Left hindlimb (tissue), 1 donor: ENCODE measurements at regions not wholly inside any gene's neighbourhood (a gene's known extent, or its start where the extent isn't known, plus 50 kb on each side); places are given as distances from the start of the nearest gene placed in this dataset.

Experiments
- DNase-seq: peaks from one replicate; pipeline ENCODE4 v3.0.0-alpha.2; 2018

GRCh38 chr3:30225021-30225420 is 381.4 kb upstream of the TGFBR2 start:
- no peak for DNase-seq

DNA sequence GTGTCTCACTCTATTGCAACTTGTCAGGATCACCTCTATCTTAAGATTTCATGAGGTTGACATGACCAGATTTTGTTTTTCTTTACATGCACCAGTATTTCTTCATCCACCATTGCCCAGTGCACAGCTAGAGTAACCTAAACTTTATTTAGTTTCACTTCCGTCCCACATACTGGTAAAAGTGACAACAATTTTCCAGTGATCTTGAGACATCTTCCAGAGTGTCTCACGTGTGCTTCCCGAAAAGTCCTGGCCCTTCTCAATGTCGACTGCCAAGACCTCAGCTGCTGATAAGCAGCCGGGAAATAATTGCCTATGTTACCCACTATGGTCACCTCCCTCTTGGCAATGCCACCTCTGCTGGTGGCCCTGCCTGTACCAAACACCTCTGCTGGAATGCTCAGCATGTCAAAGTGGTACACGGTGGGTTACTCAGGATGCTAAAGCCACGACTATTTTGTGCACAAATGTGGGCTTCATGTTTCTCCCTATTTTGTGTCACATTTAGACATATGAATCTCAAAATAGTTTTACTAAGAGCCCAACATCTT is 379.7 kb upstream of the TGFBR2 start:
- no peak for DNase-seq

GRCh38 chr3:30227571-30228301 is 378.7 kb upstream of the TGFBR2 start:
- DNase-seq, result no peak

- no peak for DNase-seq
Measured at GRCh38 chr3:30228302-30228631, 378.1 kb upstream of the TGFBR2 start.

GRCh38 chr3:30231277-30232141 is 374.9 kb upstream of the TGFBR2 start:
- DNase-seq, result no peak

GRCh38 chr3:30232142-30232541 is 374.3 kb upstream of the TGFBR2 start:
- no peak for DNase-seq

DNA sequence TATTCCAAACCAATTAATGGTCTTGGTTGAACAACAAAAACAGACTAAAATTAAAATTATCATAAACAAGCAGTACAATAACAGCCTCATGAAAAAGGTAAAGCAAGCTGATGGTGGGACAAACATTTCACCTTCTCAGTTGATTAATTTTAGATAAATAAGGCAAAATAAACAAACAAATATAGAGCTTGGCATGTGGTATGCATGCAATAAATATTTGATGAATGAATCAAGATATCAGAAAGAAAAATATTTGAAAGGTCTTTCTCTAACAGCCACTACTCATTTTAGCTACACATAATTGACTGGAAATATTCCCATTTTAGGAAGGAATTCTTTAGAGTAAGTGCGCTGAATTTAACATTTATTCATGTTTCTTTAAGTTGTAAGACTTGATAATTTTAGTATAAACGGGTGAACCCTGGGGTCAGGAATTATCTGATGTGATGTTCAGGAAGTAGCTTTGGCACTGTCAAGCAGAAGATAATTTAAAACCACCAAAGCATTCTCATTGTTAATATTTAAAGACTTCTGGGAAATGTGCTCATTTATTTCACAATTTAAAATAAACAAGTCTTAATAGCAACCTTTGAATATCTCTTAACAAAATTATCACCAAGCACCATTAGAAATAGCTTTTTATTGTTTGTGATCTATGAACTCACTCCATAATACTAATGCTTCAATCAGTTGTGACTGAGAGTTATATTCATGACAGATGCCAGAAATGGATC is 372.3 kb upstream of the TGFBR2 start:
- DNase-seq, result no peak

DNA sequence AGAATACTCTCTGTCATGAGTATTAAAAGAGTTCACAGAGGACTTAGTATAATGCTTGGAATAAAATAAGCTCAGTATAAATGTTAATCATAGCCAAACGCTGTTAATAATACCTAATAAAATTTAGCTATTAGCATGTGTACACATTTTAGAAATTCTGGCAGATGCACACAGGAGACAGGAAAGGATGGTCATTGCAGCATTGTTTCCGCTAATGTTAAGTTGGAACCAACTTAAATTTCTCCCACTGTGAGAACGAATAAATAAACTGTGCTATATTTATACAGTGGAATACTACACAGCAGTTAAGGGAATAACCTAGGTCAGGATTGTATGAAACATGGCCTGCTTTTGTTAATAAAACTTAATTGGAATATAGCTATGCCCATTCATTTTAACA is 370.4 kb upstream of the TGFBR2 start:
- DNase-seq, result no peak

DNA sequence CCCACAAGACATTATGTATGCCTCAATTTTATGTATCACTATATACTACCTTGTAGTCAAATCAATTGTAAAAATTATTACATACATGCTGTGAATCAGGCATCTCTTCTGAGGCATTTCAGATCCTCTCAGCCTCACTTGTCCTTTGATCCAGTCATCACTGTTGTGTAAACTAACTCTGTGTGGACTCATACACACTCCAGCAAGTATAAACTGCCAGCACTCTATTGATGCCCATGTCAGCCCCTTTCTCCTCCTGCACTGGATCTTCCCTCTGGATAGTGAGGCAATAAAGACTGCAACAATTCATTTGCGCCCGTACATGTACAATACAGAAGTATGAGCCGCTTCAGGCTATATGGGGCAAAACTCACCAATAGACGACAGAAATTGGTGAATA is 364.7 kb upstream of the TGFBR2 start:
- no peak for DNase-seq

DNA sequence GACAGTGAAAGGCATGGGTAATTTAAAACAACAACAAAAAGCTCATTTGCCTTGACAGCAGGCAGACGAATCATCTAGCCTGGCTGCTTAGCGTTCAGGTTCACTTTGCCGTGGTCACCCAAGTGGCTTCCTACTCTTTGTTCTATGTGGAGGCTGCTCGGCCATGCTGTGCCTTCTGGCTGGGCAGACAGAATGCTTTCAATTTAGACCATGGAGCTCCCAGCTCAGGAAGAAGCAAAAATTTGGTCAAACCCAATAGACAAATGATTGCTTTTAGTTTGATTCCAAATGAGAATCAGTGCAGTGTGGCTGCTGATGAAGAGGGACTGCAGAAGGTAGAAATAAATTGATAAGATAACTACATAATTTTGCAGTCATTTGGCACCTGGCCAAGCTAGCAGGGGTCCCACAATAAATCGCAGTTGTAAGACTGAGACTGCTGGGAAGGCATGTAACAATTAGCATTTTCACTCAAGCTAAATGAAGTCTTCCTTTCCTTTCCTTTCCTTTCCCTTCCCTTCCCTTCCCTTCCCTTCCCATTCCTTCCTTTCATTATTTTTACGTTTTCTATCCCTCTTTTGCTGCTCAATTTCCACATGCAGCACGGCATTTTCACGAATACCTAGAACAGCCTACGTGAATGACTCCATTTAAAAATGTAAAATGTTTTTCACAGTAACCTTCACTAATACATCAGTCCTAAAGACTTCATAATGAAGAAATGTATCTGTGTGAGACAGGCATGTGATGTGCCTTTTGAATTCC is 360.4 kb upstream of the TGFBR2 start:
- DNase-seq, result no peak

DNA sequence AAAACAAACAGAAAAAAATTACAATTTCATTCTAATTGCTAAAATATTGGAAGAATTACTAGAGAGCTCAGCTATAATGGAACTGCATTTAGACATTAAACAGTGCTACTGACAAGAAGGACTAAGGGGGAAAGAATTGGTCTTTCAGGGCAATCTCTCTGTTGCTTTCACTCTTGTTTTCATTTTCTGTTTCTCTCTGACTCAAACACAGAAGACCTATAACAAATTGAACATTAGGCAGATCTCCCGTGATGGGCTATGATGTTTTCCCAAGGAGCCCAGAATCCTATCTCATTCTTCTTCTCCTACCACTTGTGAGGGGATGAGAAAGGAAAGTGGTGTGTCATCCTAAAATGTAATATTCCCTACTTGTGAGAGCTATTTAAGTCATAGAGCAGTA is 358.0 kb upstream of the TGFBR2 start:
- DNase-seq, result no peak

DNA sequence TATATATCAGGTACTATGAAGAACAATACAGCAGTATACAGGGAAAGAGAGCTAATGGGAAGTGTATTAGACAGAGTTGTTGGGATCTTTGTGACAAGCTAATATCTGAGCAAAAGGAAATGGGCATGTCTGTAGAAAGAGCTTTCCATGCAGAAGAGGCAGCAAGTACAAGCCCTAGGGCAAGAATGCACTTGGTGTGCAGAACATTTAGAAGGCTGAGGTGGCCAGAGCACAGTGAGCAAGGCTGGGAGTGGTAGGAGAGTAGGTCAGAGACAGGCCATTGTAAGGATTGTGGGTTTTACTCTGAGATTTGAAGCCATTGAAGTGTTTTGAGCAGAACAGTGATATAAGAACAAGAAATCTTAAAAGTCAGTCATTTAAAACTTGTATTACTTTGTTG is 353.9 kb upstream of the TGFBR2 start:
- no peak for DNase-seq

DNA sequence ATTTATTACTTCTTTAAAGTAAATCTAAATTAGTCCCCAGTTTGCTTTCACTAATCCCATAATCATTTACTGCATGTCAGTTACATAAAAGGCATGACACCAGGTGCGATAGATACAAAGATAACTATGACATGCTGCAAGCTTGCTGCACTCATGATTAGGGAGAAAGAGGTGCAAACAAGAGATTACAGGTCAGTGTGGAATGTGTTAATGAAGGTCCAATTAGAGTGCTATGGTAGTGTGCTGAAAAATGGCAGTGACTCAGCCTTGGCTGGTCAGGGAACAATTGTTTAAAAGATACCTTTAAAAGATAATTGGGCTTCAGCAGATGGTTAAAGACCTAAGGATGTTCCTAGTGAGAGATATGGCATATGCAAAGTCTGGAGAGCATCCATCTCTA is 352.6 kb upstream of the TGFBR2 start:
- no peak for DNase-seq

- DNase-seq, result no peak
Measured at GRCh38 chr3:30256474-30256873, 349.9 kb upstream of the TGFBR2 start.

GRCh38 chr3:30258426-30259392 is 347.7 kb upstream of the TGFBR2 start:
- no peak for DNase-seq

DNA sequence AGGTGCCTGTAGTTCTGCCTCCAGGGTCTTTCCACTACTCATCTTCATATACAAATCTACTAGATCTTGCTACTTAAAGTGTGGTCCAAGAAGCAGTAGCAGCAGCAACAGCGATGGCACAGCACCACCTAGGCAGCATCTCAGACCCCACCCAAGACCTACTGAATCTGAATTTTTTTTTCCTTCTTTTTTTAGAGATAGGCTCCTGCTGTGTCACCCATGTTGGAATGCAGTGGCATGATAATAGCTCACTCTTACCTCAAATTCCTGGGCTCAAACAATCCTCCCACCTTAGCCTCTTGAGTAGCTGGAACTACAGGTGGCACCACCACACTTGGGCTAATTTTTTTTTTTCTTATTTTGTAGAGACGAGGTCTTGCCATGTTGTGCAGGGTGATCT is 346.7 kb upstream of the TGFBR2 start:
- DNase-seq, result no peak

- DNase-seq, result no peak
Measured at GRCh38 chr3:30260762-30261161, 345.6 kb upstream of the TGFBR2 start.

DNA sequence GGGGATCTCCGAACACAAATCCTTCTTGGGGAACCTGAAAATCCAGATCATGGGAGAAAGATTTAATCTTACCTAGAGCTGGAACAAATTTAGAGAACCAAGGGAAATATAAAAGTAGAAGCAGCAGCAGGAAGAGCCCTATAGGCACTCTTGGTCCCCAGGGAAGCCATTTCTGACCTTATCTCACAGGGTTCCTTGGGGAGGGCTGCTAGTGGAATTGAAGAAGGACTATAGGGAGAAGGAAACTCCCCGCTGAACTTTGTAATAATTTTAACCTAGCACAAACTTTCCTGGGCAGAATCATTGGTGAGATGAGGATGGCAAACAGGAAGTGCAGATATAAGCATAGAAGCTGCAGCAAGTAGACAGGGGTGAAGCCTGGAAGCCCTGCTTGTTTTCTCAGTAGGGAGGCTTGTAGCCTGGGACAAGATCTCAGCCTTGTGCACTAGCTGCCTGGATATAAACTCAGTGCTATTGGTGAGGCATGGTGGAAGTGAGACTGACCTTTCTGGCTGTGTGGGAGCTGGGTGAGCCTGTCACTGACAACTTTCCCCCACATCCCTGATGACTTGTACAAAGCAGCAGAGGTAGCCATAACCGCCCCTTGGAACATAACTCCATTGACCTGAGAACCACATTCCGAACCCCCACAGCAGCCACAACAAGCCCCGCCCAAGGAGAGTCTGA is 343.0 kb upstream of the TGFBR2 start:
- DNase-seq, result no peak

- DNase-seq, result no peak
Measured at GRCh38 chr3:30263925-30264313, 342.5 kb upstream of the TGFBR2 start.

- no peak for DNase-seq
Measured at GRCh38 chr3:30266524-30266923, 339.9 kb upstream of the TGFBR2 start.

DNA sequence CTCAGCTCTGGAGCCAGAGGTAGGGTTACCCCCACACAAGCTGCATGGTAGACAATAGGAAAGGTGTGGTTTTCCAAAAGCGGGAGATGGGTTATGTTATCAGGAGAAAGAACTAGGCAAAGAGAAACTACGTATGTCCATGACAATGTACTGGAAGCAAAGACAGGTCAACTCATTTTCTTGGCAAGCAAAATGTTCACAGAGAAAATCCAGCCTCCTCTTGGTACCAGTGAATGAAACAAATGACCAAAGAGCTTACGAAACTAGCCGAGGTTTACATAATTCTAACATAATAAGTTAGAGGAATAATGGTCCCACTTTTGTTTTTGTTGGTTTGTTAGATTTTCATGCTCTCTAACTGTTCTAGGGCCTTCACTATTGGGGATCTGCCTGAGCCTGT is 338.1 kb upstream of the TGFBR2 start:
- no peak for DNase-seq
